IMR-90 (cell line): ENCODE measurements at regions not wholly inside any gene's neighbourhood (a gene's known extent, or its start where the extent isn't known, plus 50 kb on each side); places are given as distances from the start of the nearest gene placed in this dataset.

Source experiments
- BHLHE40 ChIP-seq: fragments of 150-350 bp; IDR thresholded peaks from 2 replicates; pipeline ENCODE4 v1.6.1; 2016; ENCODE audit warnings: mild to moderate bottlenecking, low read depth, low read length
- CEBPB ChIP-seq: IDR thresholded peaks from 2 replicates; pipeline ENCODE4 v1.6.1; 2012; ENCODE audit warnings: low read depth, low read length, improper control_type of control experiment
- CTCF ChIP-seq: conservative IDR thresholded peaks from 2 replicates; pipeline ENCODE4 v1.5.1; 2012; ENCODE audit warnings: mild to moderate bottlenecking, low read depth, low read length, improper control_type of control experiment
- MAZ ChIP-seq: IDR thresholded peaks from 2 replicates; pipeline ENCODE4 v1.6.1; 2012; ENCODE audit warnings: low read depth, mild to moderate bottlenecking, low read length, improper control_type of control experiment, moderate library complexity, borderline replicate concordance
- POLR2A ChIP-seq: IDR thresholded peaks from 2 replicates; pipeline ENCODE4 v1.6.1; 2012; ENCODE audit warnings: mild to moderate bottlenecking, low read depth, low read length
- TF ChIP-seq, protein P1 (sequence below): fragments of 150-350 bp; IDR thresholded peaks from 2 replicates; pipeline ENCODE4 v1.6.1; 2016; ENCODE audit warnings: low read depth, mild to moderate bottlenecking, low read length, moderate library complexity, borderline replicate concordance

GRCh38 chr4:81845761-81846160 lies 374.1 kb upstream of the RASGEF1B start:
- TF ChIP-seq CTCF (no peak), CEBPB (no peak), MAZ (no peak), POLR2A (no peak), BHLHE40 (no peak)
- TF ChIP-seq, protein P1, sequence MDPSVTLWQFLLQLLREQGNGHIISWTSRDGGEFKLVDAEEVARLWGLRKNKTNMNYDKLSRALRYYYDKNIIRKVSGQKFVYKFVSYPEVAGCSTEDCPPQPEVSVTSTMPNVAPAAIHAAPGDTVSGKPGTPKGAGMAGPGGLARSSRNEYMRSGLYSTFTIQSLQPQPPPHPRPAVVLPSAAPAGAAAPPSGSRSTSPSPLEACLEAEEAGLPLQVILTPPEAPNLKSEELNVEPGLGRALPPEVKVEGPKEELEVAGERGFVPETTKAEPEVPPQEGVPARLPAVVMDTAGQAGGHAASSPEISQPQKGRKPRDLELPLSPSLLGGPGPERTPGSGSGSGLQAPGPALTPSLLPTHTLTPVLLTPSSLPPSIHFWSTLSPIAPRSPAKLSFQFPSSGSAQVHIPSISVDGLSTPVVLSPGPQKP: no peak
